ENCODE measurements at regions not wholly inside any gene's neighbourhood (a gene's known extent, or its start where the extent isn't known, plus 50 kb on each side); places are given as distances from the start of the nearest gene placed in this dataset.

DNA sequence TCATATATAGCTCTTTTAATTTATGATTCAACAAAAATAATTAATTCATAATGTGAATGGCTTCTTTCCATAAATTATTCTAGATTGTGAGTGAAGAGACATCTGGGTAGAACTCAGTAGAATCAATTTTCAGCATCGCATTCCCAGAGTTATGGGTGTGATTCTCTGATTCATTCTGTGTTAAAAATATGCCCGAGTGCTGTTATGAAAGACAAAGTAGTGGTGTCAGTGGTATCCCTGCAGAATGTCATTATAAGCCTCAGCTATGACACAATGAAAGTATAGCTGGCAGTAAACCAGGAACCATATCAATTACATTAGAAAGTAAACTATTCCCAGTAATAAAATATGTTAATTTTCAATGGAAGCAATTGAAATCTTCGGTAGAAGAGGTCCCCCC lies 480.5 kb upstream of the SLITRK1 start:
- DNase-seq (ENCODE audit: low spot score), result no peak
- no peak for TF ChIP-seq EZH2 (IDR thresholded peaks at IDR 0.05; ENCODE audit: borderline replicate concordance, low read depth, low read length, poor library complexity, severe bottlenecking)
- TF ChIP-seq CTCF (conservative IDR thresholded peaks at IDR 0.05; ENCODE audit: low read depth, low read length), result no peak
- Histone ChIP-seq H3K36me3 (ENCODE audit: insufficient read depth, low read length, poor library complexity, severe bottlenecking) (no peaks in the 10 kb centered on the region), H3K27ac (ENCODE audit: low read depth, low read length, poor library complexity, severe bottlenecking) (no peak overlapping the region), H3K4me3 (ENCODE audit: low read depth, low read length, poor library complexity, severe bottlenecking) (no peak overlapping the region), H3K27me3 (replicated peaks; ENCODE audit: insufficient read depth, low read depth, low read length, poor library complexity) (no peaks in the 10 kb centered on the region), H3K4me1 (ENCODE audit: insufficient read depth, low read length, poor library complexity, severe bottlenecking) (no peaks in the 10 kb centered on the region), H3K9me3 (ENCODE audit: low read depth, low read length, poor library complexity, severe bottlenecking) (no peaks in the 10 kb centered on the region)
- BruUV-seq (replicated peaks), result no TSS peak
- intact Hi-C loops (cut with micrococcal nuclease; ENCODE audit: unreplicated experiment), result no loop called here
- CTCF ChIA-PET, result no interaction called here
- POLR2A ChIA-PET (ENCODE audit: low non-redundant PET), result no interaction called here

DNA sequence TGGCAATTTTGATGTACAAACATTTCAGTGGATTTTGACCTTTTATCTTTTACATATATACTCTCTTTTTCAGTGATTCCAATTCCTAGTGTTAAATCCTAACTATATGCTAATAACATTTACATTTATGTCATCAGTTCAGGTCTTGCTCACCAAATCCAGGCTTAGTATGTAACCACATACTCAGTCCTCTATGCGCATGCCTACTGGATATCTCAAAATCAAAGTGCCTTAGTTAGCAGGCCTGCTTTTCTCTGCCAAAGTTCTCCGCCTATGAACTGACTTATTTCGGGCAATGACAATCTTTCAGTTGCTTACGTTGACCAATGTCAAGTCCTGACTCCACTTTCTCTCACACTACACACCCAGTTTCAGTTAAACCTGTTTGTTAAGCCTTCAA lies 478.5 kb upstream of the SLITRK1 start:
- no TSS peak for BruUV-seq (replicated peaks)
- Histone ChIP-seq H3K36me3 (ENCODE audit: insufficient read depth, low read length, poor library complexity, severe bottlenecking) (no peaks in the 10 kb centered on the region), H3K4me3 (ENCODE audit: low read depth, low read length, poor library complexity, severe bottlenecking) (no peak overlapping the region), H3K27me3 (replicated peaks; ENCODE audit: insufficient read depth, low read depth, low read length, poor library complexity) (no peaks in the 10 kb centered on the region), H3K27ac (ENCODE audit: low read depth, low read length, poor library complexity, severe bottlenecking) (no peak overlapping the region), H3K4me1 (ENCODE audit: insufficient read depth, low read length, poor library complexity, severe bottlenecking) (no peaks in the 10 kb centered on the region), H3K9me3 (ENCODE audit: low read depth, low read length, poor library complexity, severe bottlenecking) (no peaks in the 10 kb centered on the region)
- intact Hi-C loops (cut with micrococcal nuclease; ENCODE audit: unreplicated experiment), result no loop called here
- no peak for DNase-seq (ENCODE audit: low spot score)
- ChIA-PET CTCF (no interaction called here), POLR2A (ENCODE audit: low non-redundant PET) (no interaction called here)
- TF ChIP-seq EZH2 (IDR thresholded peaks at IDR 0.05; ENCODE audit: borderline replicate concordance, low read depth, low read length, poor library complexity, severe bottlenecking) (no peak), CTCF (conservative IDR thresholded peaks at IDR 0.05; ENCODE audit: low read depth, low read length) (no peak)

- POLR2A ChIA-PET (ENCODE audit: low non-redundant PET), result no interaction called here
Measured at GRCh38 chr13:84358601-84359000, 476.3 kb upstream of the SLITRK1 start.

More at GRCh38 chr13:84358601-84359000, 476.3 kb upstream of the SLITRK1 start:
- intact Hi-C loops (cut with micrococcal nuclease; ENCODE audit: unreplicated experiment), result no loop called here
- no peak for DNase-seq (ENCODE audit: low spot score)
- H3K27ac ChIP-seq (ENCODE audit: low read depth, low read length, poor library complexity, severe bottlenecking), result no peak overlapping the region
- CTCF ChIA-PET, result no interaction called here
- no peaks in the 10 kb centered on the region for H3K36me3 ChIP-seq (ENCODE audit: insufficient read depth, low read length, poor library complexity, severe bottlenecking)
- no peak for TF ChIP-seq EZH2 (IDR thresholded peaks at IDR 0.05; ENCODE audit: borderline replicate concordance, low read depth, low read length, poor library complexity, severe bottlenecking)
- TF ChIP-seq CTCF (conservative IDR thresholded peaks at IDR 0.05; ENCODE audit: low read depth, low read length), result no peak
- H3K4me3 ChIP-seq (ENCODE audit: low read depth, low read length, poor library complexity, severe bottlenecking), result no peak overlapping the region
- no peaks in the 10 kb centered on the region for H3K9me3 ChIP-seq (ENCODE audit: low read depth, low read length, poor library complexity, severe bottlenecking)
- no peaks in the 10 kb centered on the region for H3K4me1 ChIP-seq (ENCODE audit: insufficient read depth, low read length, poor library complexity, severe bottlenecking)
- BruUV-seq (replicated peaks), result no TSS peak
- H3K27me3 ChIP-seq (replicated peaks; ENCODE audit: insufficient read depth, low read depth, low read length, poor library complexity), result no peaks in the 10 kb centered on the region
